DMS79 treated with DMSO at 0.1 percent for 48 hours (cell line): ENCODE measurements at regions not wholly inside any gene's neighbourhood (a gene's known extent, or its start where the extent isn't known, plus 50 kb on each side); places are given as distances from the start of the nearest gene placed in this dataset.
"Not testable (repeated sequence)": the region's sequence is repeated elsewhere in the genome, so short reads cannot be mapped to it uniquely, and the experiment has no call there.

ENCODE experiments used
- DNase-seq: peaks from one replicate; lab custom pipeline; 2025; lab: John Stamatoyannopoulos, UW

GRCh38 chr3:161914703-161915417, 418.3 kb downstream of the OTOL1 start:
- no peak for DNase-seq

GRCh38 chr3:161915418-161915750, 418.8 kb downstream of the OTOL1 start:
- no peak for DNase-seq

- no peak for DNase-seq
These were observed 423.6 kb downstream of the OTOL1 start for GRCh38 chr3:161920196-161920595.

- no peak for DNase-seq
These were observed 429.2 kb downstream of the OTOL1 start for GRCh38 chr3:161925749-161926360.

- no peak for DNase-seq
These were observed 430.5 kb downstream of the OTOL1 start for GRCh38 chr3:161927131-161927530.

- no peak for DNase-seq
These were observed 443.5 kb downstream of the OTOL1 start for GRCh38 chr3:161939918-161940620.

- DNase-seq, result no peak
These were observed 444.0 kb downstream of the OTOL1 start for GRCh38 chr3:161940621-161940965.

GRCh38 chr3:161941891-161942290, 445.3 kb downstream of the OTOL1 start:
- no peak for DNase-seq

- DNase-seq, result not testable (repeated sequence)
These were observed 447.3 kb downstream of the OTOL1 start for GRCh38 chr3:161943801-161944345.

- no peak for DNase-seq
These were observed 449.9 kb downstream of the OTOL1 start for GRCh38 chr3:161946443-161946960.

GRCh38 chr3:161950318-161950868, 453.8 kb downstream of the OTOL1 start:
- DNase-seq, result no peak

GRCh38 chr3:161957467-161957866, 460.9 kb downstream of the OTOL1 start:
- no peak for DNase-seq

- DNase-seq, result no peak
These were observed 468.2 kb downstream of the OTOL1 start for GRCh38 chr3:161964857-161965256.

GRCh38 chr3:161969867-161970266, 473.3 kb downstream of the OTOL1 start:
- no peak for DNase-seq

- no peak for DNase-seq
These were observed 478.6 kb downstream of the OTOL1 start for GRCh38 chr3:161975201-161975600.

GRCh38 chr3:161977063-161977462, 480.5 kb downstream of the OTOL1 start:
- DNase-seq, result no peak

GRCh38 chr3:161977850-161978249, 481.2 kb downstream of the OTOL1 start:
- DNase-seq, result no peak

- no peak for DNase-seq
These were observed 491.3 kb downstream of the OTOL1 start for GRCh38 chr3:161987933-161988332.

GRCh38 chr3:161989012-161989411, 492.4 kb downstream of the OTOL1 start:
- no peak for DNase-seq

GRCh38 chr3:161990036-161990435, 493.4 kb downstream of the OTOL1 start:
- no peak for DNase-seq

GRCh38 chr3:161991901-161992540, 495.4 kb downstream of the OTOL1 start:
- DNase-seq, result no peak

GRCh38 chr3:161999846-162000245, 503.2 kb downstream of the OTOL1 start:
- no peak for DNase-seq
